Kidney capillary endothelial cell (primary cell): ENCODE measurements at regions not wholly inside any gene's neighbourhood (a gene's known extent, or its start where the extent isn't known, plus 50 kb on each side); places are given as distances from the start of the nearest gene placed in this dataset.
A peak's percentile ranks its signal among the peaks of the same experiment; 100 is the strongest.
"Not testable (repeated sequence)": the region's sequence is repeated elsewhere in the genome, so short reads cannot be mapped to it uniquely, and the experiment has no call there.

Experiments used
- DNase-seq: peaks from one replicate; pipeline ENCODE4 v3.0.0-alpha.2; 2018; ENCODE audit warnings: low spot score

- peak; percentile 19 for DNase-seq
Measured at GRCh38 chr9:78668148-78668832, 371.4 kb downstream of the PSAT1 start.

DNA sequence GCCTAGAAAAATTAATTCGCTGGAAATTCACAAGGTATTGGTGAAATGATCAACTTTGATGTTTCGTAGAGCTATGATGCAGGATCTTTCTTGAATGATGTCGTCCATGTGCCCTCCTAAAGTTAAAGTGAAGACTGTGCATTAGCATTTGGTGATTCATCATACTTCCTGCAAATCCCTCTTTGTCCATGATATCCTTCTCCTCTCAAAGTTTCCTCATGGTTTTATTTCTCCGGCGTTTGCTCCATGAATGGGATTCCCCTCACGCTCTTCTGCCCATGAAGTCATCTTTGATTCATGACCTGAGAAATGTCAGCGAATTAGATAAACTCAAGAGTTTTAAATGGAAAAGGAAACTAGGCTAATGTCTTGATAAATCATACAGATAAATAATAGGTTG, 372.7 kb downstream of the PSAT1 start:
- no peak for DNase-seq

DNA sequence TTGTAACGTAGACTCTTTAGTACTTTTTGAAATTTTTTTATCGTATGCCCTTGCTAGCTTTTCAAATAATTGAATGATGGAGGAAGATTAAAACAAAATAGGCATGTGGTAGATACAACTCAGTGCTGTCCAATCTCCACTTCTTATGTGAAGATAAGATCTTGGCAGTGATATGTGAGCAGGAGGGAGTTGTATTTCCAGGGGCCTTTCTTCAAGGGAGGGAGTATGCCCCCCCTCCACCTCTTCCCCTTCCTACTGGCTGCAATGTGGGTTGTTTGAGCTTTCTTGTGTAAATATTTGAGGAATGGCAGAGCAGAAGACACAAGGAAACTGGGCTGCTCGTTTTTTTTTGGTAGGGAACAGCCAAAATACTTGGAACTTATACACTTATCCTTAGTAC, 374.9 kb downstream of the PSAT1 start:
- DNase-seq: no peak

DNA sequence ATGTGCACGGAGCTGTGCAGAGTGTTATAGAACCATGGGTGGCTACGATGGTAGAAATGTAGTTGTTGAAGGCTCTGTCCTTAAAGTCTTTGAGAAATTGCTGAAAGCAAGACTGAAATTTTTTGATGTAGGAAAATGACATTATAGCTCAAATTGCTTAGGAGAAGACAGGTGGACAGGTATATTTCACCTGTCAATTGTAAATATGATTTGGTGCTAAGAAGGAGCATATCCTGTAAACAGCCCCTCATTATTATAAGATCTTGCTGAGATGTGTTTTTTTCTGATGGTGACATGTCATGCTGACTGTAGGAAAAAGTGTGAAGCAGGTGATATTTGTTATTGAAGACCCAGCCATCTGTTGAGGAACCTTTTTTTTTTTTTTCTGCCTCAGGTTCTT, 377.9 kb downstream of the PSAT1 start:
- no peak for DNase-seq

DNA sequence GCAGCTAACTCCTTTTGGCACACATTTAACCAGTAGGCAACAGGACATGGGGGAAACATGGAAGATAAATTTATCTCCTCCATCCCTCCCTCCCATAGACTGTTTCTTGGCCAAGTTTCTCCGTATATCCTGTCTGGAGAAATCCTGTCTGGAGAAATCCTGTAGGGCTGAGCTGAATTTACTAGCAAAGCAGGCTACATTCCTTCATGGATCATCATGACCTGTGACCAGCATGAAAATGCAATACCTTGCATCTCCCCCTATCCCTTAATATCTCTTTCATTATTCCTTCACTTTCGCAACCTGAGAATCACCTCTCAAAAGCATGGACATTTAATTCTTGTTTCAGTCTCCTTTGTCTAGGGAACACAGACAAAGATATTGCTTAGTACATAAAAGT, 379.1 kb downstream of the PSAT1 start:
- DNase-seq: no peak

- no peak for DNase-seq
Measured at GRCh38 chr9:78676623-78677022, 379.7 kb downstream of the PSAT1 start.

- DNase-seq: no peak
Measured at GRCh38 chr9:78677326-78677725, 380.4 kb downstream of the PSAT1 start.

- DNase-seq: no peak
Measured at GRCh38 chr9:78678877-78679276, 382.0 kb downstream of the PSAT1 start.

- no peak for DNase-seq
Measured at GRCh38 chr9:78680196-78680595, 383.3 kb downstream of the PSAT1 start.

GRCh38 chr9:78682216-78682615, 385.3 kb downstream of the PSAT1 start:
- no peak for DNase-seq

DNA sequence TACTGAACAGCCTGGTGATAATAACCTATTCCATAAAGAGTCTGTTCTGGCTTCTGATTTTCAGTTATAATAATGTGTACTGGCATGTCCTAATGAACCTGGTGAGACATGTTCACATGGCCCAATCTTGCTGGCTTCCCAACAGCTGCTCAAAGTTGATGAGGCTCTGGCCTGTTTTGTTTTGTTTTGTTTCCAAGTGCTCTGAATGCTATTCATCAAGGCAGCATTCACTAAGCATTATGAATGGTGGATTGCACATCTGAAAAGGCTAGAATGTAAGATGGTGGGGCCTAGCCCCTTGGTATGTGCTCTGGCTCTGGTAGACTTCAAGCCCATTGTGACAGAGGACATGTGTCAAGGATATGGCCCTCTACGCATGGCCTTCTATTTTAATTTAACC, 388.5 kb downstream of the PSAT1 start:
- DNase-seq: no peak

DNA sequence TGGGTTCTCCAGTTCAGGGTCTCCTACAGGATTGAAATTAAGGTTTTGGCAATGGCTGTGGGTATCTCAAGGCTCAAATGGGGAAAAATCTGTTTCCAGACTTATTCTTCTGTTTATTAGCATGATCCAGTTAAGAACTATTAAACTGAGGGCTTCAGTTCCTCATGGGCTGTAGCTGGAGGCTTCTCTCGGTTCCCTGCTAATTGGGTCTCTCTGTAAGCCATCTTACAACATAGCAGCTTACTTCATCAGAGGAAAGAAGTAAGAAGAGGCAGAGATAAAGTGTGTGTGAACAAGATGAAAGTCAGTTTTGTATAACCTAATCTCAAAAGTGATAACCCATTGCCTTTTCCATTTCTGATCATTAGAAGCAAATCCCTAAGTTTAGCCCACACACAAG, 391.9 kb downstream of the PSAT1 start:
- no peak for DNase-seq

DNA sequence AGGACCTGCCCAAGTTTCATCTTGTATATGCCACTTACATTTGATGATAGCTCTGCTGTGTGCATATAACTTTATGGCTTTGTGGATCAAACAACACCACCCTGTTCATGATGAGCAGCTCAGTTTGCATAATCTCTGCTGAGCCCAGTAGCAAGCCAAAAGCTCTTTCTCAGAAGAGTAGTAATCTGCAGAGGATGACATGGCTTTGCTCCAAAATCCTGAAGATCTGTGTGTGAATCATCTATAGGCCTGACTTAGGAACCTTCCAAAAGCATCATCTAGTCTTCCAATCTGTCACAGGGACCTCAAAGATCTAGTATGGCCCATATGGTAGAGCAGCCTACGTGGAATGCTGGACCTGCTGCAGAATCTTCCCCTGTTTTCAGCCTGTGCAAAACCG, 394.6 kb downstream of the PSAT1 start:
- no peak for DNase-seq

DNA sequence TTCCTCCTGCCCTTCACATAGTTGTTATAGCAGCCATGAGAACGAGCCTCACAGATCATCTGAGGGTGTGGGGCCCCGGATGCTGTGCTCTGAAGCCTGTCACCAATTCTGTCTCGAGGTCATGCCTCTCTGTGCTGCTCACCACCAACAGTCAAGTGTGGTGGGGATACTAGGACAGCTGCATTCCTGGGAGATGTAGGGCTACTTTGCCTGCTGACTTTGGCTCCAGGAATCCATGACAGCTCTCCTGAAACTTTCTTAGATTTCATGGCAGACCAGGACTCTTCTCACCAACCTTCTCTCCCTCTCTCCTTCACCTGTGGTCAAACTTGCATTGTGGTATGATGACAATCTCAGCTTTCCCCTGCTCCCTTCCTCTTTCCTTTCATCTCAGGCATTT, 395.9 kb downstream of the PSAT1 start:
- DNase-seq: no peak

- no peak for DNase-seq
Measured at GRCh38 chr9:78694974-78695373, 398.0 kb downstream of the PSAT1 start.

DNA sequence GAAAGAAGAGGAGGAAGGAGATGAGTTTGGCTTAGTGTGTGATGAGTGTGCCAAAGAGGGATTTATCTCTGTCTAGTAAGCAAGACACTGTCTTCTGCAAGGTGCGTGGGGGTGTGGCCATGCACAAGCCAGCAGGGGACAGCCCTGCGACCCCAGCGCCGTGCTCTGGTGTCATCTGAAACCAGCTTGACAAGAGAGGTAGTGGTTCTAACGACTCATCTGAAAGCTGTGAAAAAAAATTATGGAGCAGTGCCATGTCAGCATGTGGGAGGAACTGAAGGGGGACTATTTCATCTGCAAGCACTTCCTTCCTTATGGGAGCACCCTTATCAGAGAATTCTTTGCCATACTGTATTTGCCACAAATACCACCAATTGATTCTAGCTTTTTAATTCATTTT, 398.6 kb downstream of the PSAT1 start:
- DNase-seq: no peak

GRCh38 chr9:78697618-78698017, 400.7 kb downstream of the PSAT1 start:
- DNase-seq: no peak

GRCh38 chr9:78698371-78698770, 401.4 kb downstream of the PSAT1 start:
- DNase-seq: no peak

- DNase-seq: not testable (repeated sequence)
Measured at GRCh38 chr9:78699217-78699616, 402.3 kb downstream of the PSAT1 start.

GRCh38 chr9:78704153-78704552, 407.2 kb downstream of the PSAT1 start:
- DNase-seq: not testable (repeated sequence)

DNA sequence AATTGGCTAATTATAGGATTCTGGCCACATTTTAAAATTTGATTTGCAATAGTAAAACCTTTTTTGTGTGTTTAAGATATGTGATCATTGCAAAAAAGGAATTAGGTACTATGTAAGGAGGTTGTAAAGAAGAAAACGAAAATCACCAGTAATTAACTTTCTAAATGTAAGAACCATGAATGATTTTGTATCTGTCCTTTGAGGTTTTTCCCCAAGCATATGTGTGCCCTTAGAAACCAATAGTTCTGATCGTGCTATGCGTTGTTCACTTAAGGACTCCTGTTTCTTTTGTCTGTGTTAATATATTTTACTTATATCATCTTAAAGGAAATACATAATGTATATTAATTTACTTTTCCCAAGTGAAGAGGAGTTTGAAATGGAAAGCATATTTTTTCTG, 410.2 kb downstream of the PSAT1 start:
- no peak for DNase-seq

- DNase-seq: peak; percentile 20
Measured at GRCh38 chr9:78707481-78707991, 410.6 kb downstream of the PSAT1 start.

DNA sequence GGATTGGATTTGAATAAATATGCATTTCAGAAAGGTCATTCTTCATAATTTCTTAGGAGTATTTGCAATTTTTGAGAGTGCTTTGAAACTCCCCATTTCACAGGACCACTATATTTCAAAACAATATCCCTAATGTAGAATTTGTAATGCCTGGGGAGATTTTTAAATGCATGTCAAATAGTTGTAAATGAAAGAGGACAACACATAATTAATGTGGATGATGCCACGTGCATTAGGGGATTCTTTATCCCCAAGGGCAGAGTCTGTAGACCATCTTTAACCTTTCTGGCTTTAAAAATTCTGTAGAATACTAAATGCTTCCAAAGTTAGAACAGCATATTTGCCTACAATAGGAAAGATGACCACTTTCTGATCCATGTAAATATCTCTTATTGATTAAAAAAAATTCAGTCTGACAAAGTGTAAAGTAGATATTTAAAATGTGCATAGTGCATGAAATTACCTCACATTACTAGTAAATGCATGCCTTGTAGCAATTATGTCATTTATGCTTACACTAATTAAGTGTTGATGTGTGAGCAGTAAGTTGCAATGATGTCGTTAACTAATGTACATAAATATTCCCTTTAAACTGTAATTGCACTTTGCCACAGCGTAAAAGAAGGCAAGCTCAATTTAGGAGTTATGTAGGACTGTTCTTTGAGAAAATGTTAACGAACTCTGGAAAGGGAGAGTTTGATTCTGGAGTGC, 416.1 kb downstream of the PSAT1 start:
- no peak for DNase-seq
